ENCODE measurements at regions not wholly inside any gene's neighbourhood (a gene's known extent, or its start where the extent isn't known, plus 50 kb on each side); places are given as distances from the start of the nearest gene placed in this dataset.
A peak's percentile ranks its signal among the peaks of the same experiment; 100 is the strongest.

DNA sequence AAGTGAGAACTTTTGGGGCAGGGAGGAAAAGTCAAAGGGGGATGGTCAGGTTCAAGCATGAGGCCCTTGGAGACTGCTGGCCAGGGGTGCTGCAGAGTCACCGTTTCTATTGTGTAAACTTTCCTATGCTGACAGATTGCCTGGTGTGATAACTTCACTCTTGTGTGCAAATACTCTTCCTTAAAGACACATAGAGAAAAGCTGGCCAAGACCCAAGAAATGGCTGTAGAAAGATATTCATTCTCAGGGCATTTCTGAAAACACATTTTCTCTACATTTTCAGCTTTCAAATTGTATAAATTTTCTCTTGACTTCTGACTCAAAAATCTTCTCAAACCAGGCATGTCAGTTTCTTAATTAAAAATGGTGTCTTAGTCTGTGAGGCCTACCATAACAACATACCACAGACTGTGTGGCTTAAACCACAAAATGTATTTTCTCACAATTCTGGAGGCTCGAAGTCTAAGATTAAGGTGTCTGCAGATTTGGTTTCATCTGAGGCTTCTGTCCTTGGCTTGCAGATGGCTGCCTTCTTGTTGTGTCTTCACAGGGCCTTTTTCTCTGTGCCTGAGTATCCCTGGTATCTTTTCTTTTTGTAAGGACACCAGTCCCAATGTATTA lies 304.5 kb downstream of the KCNRG start:
- DNase-seq (ENCODE audit: low spot score), result peak; percentile 16

DNA sequence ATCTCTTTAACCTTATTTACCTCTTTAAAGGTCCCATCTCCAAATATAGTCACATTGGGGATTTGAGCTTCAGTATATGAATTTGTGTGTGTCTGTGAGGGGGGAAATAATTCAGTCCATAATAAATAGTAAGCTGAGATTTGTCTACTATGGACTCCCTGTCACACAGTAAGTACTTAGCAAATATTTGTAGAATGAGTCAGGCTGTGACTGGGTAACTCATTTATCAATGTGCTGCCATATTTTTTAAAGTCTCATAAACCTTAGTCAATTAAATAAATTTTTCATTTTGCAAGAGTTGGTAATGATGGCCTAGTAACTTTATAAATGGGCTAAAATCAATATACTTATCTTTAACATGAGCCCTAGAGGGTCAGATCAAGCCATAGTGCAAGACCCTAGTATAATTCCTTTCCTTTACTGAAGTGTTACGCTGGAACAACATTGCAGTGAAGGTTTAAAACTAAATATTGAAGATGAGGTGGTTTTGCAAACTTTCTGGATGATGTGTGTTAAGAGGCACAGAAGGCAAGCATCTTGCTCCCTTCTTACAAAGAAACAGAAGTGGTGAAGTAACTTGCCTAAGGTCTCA lies 305.1 kb downstream of the KCNRG start:
- DNase-seq (ENCODE audit: low spot score), result peak; percentile 5

DNA sequence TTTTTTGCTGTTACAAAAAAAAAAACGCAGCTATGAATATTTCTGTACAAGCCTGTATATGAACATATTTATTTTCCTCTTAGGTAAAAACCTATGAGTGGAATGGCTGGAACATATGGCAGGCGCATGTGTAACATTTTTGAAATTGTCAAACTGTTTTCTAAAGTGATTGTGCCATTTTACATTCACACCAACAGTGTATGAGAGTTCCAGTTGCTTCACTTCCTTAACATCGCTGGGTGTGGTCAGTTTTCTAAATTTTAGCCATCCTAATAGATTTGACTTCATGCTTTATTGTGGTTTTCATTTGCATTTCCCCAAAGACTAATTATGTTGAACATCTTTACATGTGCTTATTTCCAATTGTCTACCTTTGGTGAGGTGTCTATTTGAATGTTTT lies 306.8 kb downstream of the KCNRG start:
- DNase-seq (ENCODE audit: low spot score), result no peak

DNA sequence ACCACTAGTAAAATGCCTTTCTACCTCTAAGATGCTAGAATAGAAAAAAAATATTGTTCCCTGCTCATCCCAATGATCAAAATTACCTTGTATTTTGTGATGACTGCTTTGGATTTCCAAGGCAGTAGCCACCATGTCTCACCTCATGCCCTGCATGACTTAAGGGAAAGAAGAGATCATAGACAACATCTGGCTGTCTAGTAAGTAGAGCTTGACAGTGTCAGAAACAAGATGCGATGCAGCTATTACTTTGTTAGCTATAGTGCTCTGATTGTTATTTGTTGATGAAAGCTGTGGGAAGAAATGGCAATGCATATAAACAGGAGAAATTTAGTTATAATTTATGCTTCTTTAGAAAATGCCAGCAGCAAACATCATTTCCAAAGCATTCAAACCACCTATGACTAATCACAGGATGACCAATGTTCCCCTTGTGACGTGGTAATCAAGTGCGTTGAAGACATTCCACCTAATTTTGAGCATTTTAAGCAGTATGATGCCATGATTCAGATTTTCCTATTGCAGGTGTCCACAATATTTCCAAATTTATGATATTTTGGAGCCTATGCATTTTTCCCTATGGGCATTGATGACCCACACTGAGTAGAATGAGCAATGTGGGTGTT lies 308.3 kb downstream of the KCNRG start:
- DNase-seq (ENCODE audit: low spot score), result peak; percentile 42

DNA sequence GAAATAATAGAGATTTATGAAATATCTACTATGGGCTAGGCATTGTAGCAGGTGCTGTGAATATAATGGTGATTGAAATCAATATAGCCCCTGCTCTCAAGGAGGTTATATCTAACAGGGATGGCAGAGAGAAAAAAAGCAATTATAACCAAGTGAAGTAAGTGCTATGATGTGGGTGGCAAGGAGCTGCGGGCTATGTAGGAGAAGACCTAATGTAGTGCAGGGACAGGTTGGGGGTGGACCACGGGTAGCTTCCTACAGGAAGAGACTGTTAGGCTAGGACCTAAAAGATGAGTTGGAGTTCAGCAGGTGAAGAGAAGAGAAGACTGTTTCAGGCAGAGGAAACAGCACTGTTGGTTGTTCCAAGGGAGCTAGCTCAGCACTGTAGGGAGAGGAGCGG lies 311.0 kb downstream of the KCNRG start:
- no peak for DNase-seq (ENCODE audit: low spot score)

DNA sequence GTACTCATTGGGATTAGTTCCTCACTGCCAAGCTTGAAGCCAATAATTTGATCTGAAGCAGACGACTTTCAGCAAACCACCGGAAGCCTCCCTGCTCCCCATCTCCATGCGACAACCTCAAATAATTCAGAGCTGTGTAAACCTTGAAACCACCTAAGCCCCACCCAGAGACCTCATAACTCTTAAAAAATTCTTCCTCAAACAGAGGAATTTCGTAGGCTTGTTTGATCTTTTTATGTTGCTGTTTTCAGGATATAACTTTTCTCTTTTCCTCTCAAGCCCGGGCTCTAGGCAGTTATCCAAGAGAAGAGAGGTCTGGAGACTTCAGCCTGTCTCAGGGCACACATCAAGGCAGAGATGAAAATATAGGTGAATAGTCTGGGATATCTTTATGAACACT lies 311.6 kb downstream of the KCNRG start:
- DNase-seq (ENCODE audit: low spot score), result peak; percentile 5

DNA sequence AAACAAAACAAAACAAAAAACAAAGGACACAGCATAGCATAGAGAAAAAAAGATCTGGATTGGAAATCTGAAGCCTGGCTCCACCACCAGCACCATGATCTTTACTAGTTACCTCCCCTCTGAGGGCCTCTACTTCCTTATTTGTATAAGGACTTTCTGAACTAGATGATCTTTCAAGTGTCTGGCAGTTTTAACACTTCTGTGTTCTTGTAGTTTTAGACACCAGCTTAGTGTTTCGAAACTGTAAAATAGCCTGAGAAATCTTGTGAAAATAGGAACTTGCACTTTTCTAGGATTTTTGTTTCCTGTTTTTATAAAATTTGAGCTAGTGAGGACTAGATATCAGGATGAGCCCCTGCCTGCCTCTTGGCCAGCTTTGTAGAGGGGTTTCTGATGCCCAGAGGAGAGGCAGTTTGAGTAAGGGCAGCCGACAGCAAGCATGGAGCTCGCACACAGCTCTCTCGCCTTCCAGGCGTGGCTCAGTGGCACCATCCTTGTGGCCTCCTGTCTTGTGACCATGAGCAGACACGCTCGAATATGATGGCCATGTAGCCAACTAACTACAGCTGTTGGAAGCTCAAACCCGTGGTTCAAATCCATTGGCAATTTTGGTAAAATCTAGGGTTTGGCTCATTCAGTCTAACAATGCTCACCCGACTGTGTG lies 319.0 kb downstream of the KCNRG start:
- no peak for DNase-seq (ENCODE audit: low spot score)

DNA sequence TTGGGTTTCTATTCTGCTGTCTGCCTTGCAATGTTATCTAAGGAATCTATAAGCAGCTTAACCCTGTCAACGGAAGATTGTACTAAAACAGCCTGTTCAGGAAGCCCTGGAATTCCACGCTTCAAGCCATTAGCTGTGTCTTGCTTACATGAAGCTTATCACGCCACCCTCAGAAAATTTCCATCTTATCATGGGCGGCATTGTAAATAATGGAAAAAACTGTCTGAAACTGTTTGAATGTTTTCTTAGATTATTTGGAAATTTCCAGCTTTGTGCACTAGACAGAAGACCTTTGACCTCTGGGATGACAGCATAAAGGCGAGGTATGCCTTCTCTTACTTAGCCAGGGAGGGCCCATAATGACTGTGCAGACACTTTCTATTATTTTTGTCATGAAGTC lies 319.7 kb downstream of the KCNRG start:
- DNase-seq (ENCODE audit: low spot score), result no peak

DNA sequence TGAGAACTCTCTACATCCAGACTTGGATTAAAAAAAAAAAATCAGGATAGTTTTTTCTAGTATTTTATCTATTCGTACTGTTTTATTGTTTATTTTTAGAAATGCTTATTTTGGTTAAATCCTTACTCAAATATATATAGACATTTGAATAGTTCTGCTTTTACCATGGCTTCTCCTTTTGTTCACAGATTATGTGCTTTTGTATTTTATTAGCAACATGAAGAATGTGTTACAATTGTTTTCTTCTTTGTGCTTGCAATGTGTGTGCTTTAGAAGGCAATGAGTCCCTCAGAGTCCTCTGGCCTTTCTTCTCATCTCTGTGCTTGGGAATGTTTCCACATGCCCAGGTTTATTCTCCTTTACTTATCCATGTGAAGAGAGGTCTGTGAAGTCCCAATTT lies 324.0 kb downstream of the KCNRG start:
- DNase-seq (ENCODE audit: low spot score), result no peak

DNA sequence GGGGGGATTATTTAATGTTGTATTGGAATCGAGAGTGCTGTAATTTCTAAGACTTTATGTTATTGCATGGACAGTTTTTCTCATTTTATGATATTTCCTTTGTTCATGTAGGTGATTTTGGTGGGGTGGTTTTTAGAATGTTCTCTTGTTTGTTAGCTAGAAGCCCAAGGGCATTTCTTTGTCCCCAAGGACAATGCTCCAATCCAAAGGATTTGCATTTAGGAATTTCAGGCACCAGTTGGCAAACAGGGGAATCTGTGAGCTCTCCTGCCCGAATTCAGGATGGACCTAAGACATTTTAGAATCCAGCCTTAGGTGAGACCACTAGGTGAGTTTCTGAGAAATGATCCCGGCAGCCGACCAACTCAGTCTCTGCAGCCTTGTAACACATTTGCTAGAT lies 324.9 kb downstream of the KCNRG start:
- DNase-seq (ENCODE audit: low spot score), result no peak

DNA sequence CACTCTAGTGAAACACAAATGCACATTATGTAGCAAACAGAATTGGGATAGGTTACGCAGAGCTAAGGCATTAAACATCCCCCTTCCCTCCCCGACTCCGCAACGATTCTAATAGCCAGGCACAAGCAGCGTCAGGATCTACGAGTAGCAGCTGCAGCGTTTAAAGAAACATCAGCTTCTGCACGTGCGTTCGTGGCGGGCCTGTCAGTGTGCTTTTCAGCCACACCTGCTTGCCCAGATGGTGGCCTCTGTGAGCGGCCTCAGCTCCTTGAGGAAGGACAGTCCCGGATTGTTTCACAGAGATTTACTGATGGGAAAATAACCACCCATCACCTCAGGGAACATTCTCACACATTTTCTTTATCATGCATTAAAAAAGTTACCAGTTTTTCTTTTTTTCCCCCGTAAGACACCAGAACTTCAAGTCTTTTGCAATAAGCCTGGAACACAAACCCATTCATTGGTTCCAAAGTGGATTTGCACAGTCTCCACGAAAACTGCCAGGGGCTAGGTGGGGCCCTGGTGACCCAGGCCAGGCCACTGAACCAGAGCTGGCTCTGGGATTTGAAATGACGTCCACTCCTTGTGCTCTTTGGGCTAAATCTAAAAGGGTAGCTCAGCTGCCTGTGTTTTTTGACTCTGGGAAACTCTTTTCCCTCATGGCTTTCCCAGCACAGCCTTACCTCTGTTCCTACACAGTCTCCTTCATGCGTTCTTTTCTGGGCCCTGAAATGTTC lies 325.5 kb downstream of the KCNRG start:
- no peak for DNase-seq (ENCODE audit: low spot score)

DNA sequence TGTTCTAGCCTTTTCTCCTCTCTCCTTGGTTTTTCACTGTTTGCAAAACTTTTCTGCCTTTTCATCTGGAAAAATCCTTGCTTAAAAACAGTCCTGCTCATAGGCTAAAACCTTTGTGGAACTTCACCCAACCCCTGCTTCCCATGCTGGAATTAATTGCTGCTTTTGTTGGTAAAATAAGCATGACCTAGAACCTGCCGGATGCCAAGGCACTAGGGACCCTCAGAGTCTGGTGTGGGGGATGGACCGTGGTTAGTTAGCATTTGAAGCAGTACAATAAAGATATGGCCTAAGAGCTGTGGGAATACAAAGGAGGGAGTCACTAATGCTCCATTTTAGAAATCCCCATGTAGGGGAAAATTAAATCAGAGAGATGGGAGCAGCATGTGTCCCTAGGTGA lies 326.3 kb downstream of the KCNRG start:
- DNase-seq (ENCODE audit: low spot score), result no peak

DNA sequence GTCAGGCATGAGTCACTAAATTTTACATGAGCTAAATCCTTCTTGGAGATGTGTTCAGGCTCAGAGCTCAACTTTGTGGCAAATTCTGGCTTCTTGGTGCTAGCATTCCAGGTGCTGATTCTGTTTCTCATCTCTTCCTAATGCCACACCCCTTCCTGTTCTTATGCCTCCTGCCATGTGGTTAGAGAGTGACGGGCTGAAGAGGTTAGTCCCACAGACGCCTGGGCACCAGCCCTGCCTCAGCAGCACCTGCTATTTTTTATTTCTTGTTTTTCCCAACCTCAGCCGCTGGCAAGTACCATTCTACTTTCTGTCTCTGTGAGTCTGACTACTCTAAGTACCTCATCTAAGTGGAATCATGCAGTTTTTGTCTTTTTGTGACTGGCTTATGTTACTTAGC lies 329.5 kb downstream of the KCNRG start:
- no peak for DNase-seq (ENCODE audit: low spot score)

DNA sequence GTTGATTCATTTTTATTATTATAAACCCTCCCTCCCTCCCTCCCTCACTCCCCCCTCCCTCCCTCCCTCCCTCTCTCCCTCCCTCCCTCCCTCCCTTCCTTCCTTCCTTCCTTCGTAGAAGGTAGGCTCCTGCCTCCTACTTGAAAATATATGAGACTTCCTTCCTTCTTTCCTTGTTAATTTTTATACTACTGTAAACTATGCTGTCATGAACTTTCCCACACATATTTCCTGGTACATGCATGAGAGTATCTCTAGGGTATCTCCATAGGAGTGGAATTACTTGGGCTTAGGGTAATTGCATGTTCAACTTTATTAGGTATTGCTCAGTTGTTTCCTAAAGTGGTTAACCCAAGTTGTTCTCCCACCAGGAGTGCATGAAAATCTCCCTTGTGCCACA lies 330.6 kb downstream of the KCNRG start:
- no peak for DNase-seq (ENCODE audit: low spot score)

DNA sequence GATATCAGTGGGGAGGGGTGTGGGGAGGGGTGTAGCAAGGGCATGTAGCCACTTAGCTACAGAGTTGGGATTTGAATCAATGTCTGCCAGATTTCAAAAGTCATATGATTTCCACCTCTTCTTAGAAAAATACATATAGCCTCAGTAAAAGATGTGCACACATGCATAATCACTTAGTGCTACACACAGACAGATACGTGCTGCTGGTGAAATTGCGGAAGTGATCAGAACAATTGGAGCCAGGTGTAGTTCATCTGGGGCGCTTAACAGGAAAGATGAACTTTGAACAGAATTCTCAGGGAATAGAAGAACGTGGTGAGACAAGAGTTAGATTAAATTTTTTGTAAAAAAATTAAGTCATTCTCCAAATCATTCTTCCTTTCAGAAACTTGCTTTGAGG lies 333.1 kb downstream of the KCNRG start:
- no peak for DNase-seq (ENCODE audit: low spot score)

DNA sequence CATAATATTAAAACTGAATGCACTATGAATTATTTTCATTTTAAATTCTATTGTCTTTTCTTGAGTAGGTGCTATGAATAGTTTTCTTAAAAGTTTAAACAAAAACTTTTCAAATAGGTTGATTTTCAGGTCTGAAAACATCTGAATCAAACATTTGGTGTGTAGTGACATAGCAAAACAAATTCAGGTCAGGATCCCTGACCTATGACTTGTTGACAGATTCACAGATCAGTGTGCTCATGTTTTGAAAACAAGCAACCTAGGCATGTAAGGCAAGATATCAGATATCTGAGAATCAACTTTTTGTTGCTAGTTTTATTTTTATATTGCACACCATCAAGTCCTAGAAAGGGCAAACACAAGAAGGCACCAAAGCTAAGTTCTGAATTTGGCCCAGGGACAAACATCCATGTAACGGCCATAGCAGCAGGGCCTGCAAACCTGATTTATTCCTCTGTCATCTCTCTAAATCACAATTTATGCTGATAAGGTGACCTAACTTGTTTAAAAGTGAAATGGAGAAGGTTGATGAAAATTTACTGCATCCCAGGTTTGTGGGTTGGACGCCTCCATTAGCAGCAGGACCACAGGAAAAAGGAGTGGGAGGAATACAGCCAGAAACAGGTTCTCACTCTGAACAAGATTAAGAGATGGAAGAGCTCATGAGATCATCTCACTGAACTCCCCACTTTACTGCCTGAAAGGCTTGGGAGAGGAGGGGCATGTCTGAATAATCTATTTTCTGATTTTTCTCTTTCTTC lies 337.7 kb downstream of the KCNRG start:
- no peak for DNase-seq (ENCODE audit: low spot score)

DNA sequence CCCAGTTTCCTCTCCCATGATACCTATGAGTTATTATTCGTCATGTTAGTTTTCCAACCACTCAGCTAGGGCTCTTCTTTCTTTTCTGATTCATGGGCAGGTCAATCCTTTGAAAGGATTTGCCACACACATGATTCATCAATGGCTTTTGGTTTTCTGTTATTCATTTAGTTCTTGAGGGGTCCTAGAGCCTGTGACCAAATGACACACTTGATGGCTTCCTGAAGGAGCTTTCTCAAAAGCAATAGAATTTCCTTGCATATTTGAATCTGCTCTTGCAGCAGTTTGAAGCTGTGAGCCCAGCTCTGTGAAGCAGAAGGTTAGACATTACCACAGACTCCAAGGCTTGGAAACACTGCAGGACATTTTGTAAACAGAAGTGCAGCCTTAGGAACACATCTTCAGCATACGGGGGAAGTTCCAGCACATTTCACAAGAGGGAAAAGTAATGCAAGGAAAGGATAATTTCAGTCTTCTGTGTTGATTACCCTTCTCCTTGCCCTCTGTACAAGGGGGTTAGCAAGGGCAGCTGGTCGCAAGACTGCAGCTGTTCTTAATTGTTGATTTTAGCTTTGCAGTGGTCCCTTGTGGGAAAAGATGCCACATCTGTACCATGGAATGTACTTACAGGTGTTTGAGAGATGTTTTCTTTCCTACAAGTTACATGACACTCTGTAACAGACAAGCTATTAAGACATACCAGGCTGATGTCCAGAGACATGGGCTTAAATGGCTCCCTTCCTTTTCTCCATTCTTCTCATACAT lies 338.6 kb downstream of the KCNRG start:
- DNase-seq (ENCODE audit: low spot score), result no peak

DNA sequence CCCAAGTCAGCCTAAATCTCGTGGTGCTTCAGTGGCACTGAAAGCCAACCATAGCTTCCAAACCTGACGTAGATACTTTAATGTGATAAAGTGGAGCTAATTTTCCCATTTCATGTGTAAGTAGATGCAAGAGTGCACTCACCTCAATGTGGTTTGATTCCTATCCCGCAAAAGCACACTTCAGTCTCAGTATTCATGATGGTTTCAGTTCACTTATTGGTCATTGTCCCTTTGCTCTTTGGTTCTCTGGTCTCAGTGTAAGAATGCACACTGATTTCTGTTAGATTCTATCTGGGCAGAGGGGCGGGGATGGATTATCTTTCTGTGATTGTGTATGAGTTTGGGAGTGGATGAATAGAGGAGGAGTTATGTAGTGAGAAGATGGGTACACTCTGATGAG lies 340.6 kb downstream of the KCNRG start:
- no peak for DNase-seq (ENCODE audit: low spot score)

DNA sequence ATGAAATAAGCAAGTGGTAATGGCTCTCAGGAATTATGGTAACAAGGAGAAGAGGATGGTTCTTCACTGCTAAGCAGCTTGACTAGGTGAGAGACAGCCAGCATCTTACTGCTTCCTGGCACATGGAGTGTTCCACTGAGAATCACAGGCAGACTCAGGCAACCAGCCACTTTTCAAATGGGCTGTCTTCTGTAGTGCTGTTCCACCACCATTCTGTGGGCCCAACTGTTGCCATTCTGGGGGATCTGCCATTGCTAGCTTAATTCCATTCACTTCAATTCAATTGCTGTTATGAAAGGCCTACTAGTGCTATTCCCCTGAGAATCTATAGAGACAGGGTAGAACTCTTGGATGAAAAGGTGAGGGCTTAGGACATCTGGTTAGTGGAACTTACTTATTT lies 341.9 kb downstream of the KCNRG start:
- no peak for DNase-seq (ENCODE audit: low spot score)

DNA sequence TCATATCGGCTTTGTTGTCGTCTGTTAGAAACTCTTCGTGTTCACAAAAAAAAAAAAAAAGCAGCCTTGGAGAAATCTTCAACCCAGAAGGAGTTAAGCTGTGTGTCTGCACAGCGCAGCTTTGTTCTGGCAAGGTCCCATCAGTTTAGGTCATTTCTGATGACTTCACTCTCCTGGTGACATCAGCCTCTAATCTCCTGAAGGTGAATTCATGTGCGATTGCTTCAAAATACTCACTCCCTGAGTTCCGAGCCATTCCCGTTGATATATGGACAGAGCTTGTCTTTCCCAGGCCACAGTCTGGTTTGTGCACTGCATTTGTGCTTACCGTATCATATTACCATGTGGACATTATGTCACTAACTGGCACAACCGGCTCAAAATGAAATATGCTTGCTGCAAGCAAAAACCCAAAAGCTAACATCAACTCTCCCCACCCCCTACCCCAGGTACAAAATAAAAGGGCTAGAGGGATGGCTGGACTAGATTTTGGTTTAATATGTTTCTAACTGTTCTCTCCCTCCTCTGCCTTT lies 342.4 kb downstream of the KCNRG start:
- DNase-seq (ENCODE audit: low spot score), result peak; percentile 87
